Thyroid gland (tissue), 4 donors: ENCODE measurements at regions not wholly inside any gene's neighbourhood (a gene's known extent, or its start where the extent isn't known, plus 50 kb on each side); places are given as distances from the start of the nearest gene placed in this dataset.

ENCODE experiments used
- DNase-seq, 2 donors: peaks; one replicate each; pipeline ENCODE4 v3.0.0-alpha.2; 2019
- H3K27ac ChIP-seq, 3 donors: fragments of 200-600 bp; sonication (generic); 1 replicate in 2 of 3; 2 replicates in 1 of 3; pipeline ENCODE4 v1.5.1; 2016 to 2019; ENCODE audit warnings: mild to moderate bottlenecking in 1 of 3, moderate library complexity in 1 of 3
- H3K27me3 ChIP-seq: fragments of 200-600 bp; sonication (generic); one replicate; pipeline ENCODE4 v1.5.1; 2019
- H3K36me3 ChIP-seq, 2 donors: fragments of 200-600 bp; sonication (generic); one replicate each; pipeline ENCODE4 v1.5.1; 2016 to 2019
- H3K4me1 ChIP-seq, 2 donors: fragments of 200-600 bp; sonication (generic); one replicate each; pipeline ENCODE4 v1.5.1; 2017 to 2019
- H3K4me3 ChIP-seq, 3 donors: fragments of 200-600 bp; sonication (generic); replicated peaks in 1 of 3; 1 replicate in 2 of 3; 2 replicates in 1 of 3; pipeline ENCODE4 v1.5.1; 2016; ENCODE audit warnings: mild to moderate bottlenecking in 1 of 3
- H3K9me3 ChIP-seq: fragments of 200-600 bp; sonication (generic); one replicate; pipeline ENCODE4 v1.5.1; 2017
- POLR2A ChIP-seq, 2 donors: fragments of 450-650 bp; IDR thresholded peaks; one replicate each; pipeline ENCODE4 v1.6.1; 2017; ENCODE audit warnings: antibody characterized with exemption in 2 of 2, mild to moderate bottlenecking in 2 of 2, moderate library complexity in 1 of 2
- WGBS, 2 donors: methylation state at CpG; one replicate each; pipeline ENCODE4 v1.1.5; 2017; 5-methylcytosine and 5-hydroxymethylcytosine counted together
- intact Hi-C: fragments of 100-400 bp; cut with DNase I; formaldehyde crosslinking; loops from one replicate; pipeline ENCODE4 v1.15.1; 2023
- TF ChIP-seq, protein P1 (sequence below), 6 experiments: fragments of 200-600 bp in 3 of 6; fragments of 450-650 bp in 3 of 6; sonication (generic) in 3 of 6; IDR thresholded peaks; one replicate each; pipeline ENCODE4 v1.5.1; 2016 to 2019; ENCODE audit warnings: antibody characterized with exemption in 6 of 6, mild to moderate bottlenecking in 2 of 6, inconsistent platforms in 1 of 6, moderate library complexity in 1 of 6

GRCh38 chr2:53373126-53373525 is 394.5 kb upstream of the CHAC2 start:
- WGBS, 2 donors: 93 to 95% methylated on average over 1 of the region's 1 CpG
- TF ChIP-seq, protein P1, sequence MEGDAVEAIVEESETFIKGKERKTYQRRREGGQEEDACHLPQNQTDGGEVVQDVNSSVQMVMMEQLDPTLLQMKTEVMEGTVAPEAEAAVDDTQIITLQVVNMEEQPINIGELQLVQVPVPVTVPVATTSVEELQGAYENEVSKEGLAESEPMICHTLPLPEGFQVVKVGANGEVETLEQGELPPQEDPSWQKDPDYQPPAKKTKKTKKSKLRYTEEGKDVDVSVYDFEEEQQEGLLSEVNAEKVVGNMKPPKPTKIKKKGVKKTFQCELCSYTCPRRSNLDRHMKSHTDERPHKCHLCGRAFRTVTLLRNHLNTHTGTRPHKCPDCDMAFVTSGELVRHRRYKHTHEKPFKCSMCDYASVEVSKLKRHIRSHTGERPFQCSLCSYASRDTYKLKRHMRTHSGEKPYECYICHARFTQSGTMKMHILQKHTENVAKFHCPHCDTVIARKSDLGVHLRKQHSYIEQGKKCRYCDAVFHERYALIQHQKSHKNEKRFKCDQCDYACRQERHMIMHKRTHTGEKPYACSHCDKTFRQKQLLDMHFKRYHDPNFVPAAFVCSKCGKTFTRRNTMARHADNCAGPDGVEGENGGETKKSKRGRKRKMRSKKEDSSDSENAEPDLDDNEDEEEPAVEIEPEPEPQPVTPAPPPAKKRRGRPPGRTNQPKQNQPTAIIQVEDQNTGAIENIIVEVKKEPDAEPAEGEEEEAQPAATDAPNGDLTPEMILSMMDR (IDR thresholded peaks at IDR 0.05): no peak
- no peak for TF ChIP-seq POLR2A (IDR thresholded peaks at IDR 0.05)
- Histone ChIP-seq H3K9me3 (no peaks in the 10 kb centered on the region), H3K27me3 (no peaks in the 10 kb centered on the region), H3K4me1 (no peaks in the 10 kb centered on the region), H3K36me3 (no peaks in the 10 kb centered on the region), H3K27ac (no peak overlapping the region), H3K4me3 (no peak overlapping the region)
- intact Hi-C loops: no loop called here
- no peak for DNase-seq

- Histone ChIP-seq H3K36me3 (no peaks in the 10 kb centered on the region), H3K27ac (no peak overlapping the region), H3K27me3 (no peaks in the 10 kb centered on the region), H3K9me3 (no peaks in the 10 kb centered on the region), H3K4me3 (no peak overlapping the region), H3K4me1 (no peaks in the 10 kb centered on the region)
- DNase-seq: no peak
- intact Hi-C loops: no loop called here
- TF ChIP-seq, protein P1 (IDR thresholded peaks at IDR 0.05): no peak
- TF ChIP-seq POLR2A (IDR thresholded peaks at IDR 0.05): no peak
- 89 to 94% methylated on average over 3 of the region's 3 CpGs for WGBS, 2 donors
These were observed 401.1 kb upstream of the CHAC2 start for GRCh38 chr2:53366543-53366942.

DNA sequence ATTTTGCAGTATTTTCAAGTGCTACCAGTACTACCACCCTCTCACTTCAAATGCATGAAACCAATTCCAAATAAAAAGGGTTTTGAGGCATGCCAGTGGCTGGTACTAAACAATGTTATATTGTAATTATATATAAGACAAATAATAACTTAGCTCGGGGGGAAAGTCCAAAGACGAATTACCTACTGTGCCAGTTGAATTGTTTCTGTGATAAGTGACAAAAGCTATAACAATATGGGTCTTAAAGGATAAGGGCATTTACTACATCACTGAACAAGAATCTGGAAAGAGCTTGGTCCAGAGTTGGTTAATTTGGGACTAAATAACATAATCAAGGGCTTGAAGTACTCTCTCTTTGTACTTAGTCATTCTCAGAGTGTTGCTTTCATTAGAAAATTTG is 404.7 kb upstream of the CHAC2 start:
- no peak for DNase-seq
- no peaks in the 10 kb centered on the region for H3K9me3 ChIP-seq
- no peak for TF ChIP-seq POLR2A (IDR thresholded peaks at IDR 0.05)
- TF ChIP-seq, protein P1 (IDR thresholded peaks at IDR 0.05): no peak
- no peaks in the 10 kb centered on the region for H3K4me1 ChIP-seq
- H3K27ac ChIP-seq: no peak overlapping the region
- 91 to 95% methylated on average over 2 of the region's 2 CpGs for WGBS, 2 donors
- H3K4me3 ChIP-seq: no peak overlapping the region
- no peaks in the 10 kb centered on the region for H3K36me3 ChIP-seq
- intact Hi-C loops: no loop called here
- no peaks in the 10 kb centered on the region for H3K27me3 ChIP-seq

GRCh38 chr2:53356291-53356905 is 411.2 kb upstream of the CHAC2 start:
- no peak overlapping the region for H3K27ac ChIP-seq
- WGBS, 2 donors: 90 to 95% methylated on average over 14 to 18 of the region's 26 CpGs
- TF ChIP-seq, protein P1 (IDR thresholded peaks at IDR 0.05): no peak
- TF ChIP-seq POLR2A (IDR thresholded peaks at IDR 0.05): no peak

DNA sequence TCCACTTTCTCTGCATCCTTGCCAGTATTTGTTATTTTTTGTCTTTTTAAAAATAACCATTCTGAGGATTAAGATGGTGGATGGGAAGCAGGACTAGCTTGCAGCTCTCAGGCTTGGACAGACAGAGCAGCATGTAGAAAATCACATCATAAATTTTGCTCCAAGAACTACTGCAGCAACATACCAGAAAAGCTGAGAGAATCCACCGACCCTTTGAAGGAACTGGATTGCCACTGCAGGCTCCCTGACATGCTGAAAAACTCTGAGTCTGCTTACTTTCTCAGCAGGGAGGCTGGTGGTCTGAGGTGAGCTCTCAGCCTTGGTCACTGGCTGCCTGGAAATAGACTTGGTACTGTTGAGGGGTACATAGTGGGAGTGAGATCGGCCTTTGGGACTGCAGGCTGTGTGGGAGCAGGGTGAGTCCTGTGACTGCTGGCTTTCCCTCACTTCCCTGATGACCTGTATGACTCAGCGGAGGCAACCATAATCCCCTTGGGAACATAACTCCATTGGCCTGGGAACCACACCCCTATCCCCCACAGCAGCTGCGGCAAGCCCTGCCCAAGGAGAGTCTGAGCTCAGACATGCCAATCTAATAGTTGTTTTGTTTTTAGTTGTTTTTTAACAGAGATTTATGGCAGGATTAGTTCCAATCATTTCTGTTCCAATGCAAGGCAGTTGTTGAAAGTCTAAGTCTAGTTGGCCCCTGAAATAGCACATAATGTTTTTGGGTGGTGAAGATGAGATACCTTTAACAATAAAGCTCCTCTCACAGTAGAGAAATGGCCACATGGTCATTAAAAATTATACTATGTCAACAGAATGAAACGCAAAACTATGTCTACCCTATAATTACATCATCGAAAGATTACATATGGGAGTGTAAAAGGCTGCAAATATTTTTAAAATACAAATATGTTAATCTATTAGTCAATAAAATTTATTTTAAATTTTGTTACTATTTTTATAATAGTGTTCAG is 414.2 kb upstream of the CHAC2 start:
- no peak for DNase-seq
- Histone ChIP-seq H3K9me3 (no peaks in the 10 kb centered on the region), H3K36me3 (no peaks in the 10 kb centered on the region), H3K27ac (no peak overlapping the region), H3K4me3 (no peak overlapping the region), H3K4me1 (no peaks in the 10 kb centered on the region), H3K27me3 (no peaks in the 10 kb centered on the region)
- 83 to 92% methylated on average over 6 of the region's 6 CpGs for WGBS, 2 donors
- intact Hi-C loops: no loop called here
- TF ChIP-seq, protein P1 (IDR thresholded peaks at IDR 0.05): no peak
- no peak for TF ChIP-seq POLR2A (IDR thresholded peaks at IDR 0.05)

More at GRCh38 chr2:53356291-53356905, 411.2 kb upstream of the CHAC2 start:
- Histone ChIP-seq H3K36me3 (no peaks in the 10 kb centered on the region), H3K27me3 (no peaks in the 10 kb centered on the region), H3K4me3 (no peak overlapping the region), H3K9me3 (no peaks in the 10 kb centered on the region), H3K4me1 (no peaks in the 10 kb centered on the region)
- DNase-seq: no peak
- intact Hi-C loops: no loop called here
